Inferior parietal cortex (tissue), 1 donor: ENCODE measurements at regions not wholly inside any gene's neighbourhood (a gene's known extent, or its start where the extent isn't known, plus 50 kb on each side); places are given as distances from the start of the nearest gene placed in this dataset.

Experiments
- DNase-seq: peaks from one replicate; pipeline ENCODE4 v3.0.0-alpha.2; 2016; ENCODE audit errors: extremely low spot score

DNA sequence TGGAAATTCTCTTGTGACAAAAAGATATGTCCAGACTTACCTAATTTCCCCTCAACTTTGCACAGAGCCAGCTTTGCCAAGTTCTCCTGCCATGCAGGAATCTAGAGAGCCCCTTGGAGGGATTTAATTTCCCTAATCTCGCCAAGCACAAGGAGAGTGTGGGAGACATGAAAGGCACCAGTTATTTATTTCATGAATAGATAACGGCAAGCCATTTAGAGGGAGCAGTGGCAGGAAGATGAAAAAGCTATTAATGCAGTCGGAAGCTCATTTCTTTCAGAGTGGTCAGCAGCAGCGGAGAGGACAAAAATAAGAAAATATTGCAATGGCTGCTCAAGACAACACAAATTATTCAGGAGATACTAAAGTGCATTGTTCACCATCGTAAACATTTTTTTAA, 150.9 kb upstream of the WSCD2 start:
- no peak for DNase-seq

GRCh38 chr12:107978641-107979040, 150.4 kb upstream of the WSCD2 start:
- no peak for DNase-seq

DNA sequence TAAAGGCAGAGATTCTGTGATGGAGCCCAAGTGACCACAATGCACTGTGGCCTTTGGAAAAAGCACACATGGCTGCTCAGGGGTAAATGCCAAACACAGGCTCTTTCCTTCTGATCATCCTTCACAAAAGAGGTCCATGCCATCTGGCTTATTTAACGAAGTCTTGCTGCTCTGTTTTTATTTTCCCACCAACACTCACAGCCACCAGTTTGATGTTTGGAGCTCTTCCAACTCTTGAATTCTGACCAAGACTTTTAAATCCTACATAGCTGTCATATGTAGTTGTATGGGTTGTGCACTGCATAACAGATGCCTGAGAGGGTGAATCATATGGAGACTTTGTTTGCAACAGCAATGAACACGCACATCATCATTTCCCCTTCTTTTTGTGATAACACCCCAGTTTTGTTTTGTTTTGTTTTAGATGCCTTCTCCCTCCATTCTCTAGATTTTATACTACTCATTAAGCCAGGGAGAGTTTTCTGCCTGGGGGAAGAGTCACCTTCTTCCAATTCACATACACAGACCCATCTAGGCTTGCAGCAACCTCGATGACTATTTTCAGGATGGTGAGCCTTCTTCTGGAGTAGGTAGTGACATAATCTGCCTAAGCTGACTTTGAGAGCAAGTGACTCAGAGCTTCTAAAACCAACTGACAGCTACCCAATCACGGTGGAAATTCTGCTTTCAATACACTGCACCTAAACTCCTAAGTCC, 145.2 kb upstream of the WSCD2 start:
- peak; percentile 20 for DNase-seq

DNA sequence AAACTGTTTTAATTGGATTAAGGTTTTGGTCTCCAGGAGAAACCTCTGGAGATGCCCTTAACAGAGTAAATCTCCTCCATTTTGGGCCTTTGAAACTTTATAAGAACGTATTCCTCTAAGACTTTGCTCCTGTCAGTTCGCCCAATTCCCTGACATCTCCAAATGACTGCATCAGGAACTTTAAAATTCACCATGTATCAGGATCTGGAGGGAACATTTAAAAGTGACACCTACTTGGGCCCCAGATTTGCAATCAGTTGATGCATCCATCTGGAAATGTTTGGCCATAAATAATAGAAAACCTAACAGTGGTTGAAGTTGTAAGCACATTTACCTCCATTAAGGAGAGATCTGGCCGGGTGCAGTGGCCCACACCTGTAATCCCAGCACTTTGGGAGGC, 144.1 kb upstream of the WSCD2 start:
- no peak for DNase-seq

GRCh38 chr12:107986183-107986582, 142.9 kb upstream of the WSCD2 start:
- DNase-seq = no peak

GRCh38 chr12:107990325-107990724, 138.8 kb upstream of the WSCD2 start:
- DNase-seq = peak; percentile 29

- DNase-seq = no peak
These were observed 137.1 kb upstream of the WSCD2 start for GRCh38 chr12:107992029-107992428.

DNA sequence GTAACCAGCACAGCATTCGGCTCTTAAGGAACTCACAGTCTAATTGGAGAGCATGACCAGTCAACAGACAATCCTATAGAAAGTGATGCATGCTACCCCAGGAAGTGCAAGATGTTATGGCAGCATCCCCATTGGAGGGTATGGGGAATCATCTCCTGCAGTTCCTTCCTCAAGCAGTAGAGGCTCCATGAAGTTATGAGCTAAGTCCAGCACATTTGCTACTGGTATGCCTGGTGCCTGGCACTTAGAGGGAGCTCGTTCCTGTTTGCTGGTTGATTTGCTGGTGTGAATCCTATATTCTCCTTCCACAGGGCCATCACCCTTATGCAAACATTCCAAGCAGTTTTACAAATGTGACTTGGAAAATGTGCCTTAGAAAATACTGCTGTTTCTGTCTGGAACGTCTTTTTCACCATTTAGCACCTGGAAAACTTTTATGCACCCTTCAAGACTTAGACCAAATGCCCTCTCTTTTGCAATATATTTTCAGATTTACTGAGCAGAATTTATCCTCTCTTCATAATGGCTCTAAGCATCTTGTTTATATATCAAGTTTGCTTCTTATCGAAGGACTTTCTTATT, 136.1 kb upstream of the WSCD2 start:
- peak; percentile 11 for DNase-seq

DNA sequence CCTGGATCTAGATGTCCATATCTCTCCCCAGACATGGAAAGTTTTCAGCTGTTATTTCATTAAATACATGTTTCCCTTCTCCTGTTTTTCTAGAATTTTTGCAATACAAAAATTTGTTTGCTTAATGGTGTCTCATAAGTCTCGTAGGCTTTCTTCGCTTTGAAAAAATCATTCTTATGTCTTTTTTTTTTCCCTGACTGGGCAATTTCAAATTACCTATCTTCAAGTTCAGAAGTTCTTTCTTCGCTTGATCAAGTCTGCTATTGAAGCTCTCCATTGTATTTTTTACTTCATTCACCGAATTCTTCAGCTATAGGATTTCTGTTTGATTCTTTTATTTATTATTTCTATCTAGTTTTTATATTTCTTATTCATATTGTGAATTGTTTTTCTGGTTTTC, 130.2 kb upstream of the WSCD2 start:
- DNase-seq = no peak

DNA sequence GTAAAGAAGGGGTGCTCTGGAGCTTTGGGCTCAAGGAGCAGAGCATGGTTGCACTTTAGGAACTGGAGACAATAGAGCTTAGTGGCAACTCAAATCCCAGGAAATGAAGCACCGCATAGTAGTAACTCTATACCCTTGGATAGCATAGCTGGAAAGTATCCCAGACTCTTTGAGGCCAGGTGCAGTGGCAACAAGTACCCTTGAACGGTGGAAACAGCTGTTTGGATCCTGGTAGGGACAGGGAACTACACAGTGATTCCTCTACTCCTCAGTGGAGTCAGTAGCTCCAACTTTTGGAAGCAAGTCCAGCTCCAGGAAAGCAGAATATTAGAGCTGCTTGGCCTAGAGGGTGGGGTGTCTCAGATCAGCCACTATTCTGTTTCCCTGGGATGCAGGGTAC, 129.0 kb upstream of the WSCD2 start:
- no peak for DNase-seq

GRCh38 chr12:108004319-108004718, 124.8 kb upstream of the WSCD2 start:
- DNase-seq = no peak

DNA sequence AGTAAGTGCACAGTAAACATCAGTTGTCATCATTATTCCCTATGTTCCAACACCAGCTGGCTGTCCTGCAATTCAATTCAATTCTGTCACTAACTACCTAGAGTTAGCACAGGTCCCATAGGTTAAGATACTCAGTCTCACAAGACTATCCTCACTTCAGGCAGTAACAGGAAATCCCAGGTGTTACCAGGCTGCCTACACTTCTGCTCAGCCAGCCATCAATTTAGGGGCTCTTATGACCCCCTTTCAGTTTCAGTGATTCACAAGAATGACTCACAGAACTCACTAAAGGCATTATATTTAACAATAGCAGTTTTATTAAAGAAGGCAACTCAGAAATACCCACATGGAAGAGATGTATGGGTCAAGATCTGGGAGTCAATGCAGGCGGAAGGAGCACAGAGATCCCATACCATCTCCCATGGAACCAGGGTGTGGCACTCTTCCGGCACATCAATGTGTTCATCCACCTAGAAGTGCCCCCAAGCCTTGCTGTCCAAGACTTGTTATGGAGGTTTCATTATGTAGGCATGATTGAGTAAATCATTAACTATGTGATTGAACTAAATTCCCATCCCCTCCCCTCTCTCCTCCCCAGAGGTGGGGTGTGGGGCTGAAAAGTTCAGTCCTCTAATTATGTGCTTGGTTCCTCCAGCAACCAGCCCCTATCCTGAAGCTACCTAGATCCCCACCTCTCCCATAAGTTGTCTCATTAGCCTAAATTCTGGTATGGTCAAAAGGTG, 120.8 kb upstream of the WSCD2 start:
- no peak for DNase-seq

- DNase-seq = no peak
These were observed 119.5 kb upstream of the WSCD2 start for GRCh38 chr12:108009442-108010070.

DNA sequence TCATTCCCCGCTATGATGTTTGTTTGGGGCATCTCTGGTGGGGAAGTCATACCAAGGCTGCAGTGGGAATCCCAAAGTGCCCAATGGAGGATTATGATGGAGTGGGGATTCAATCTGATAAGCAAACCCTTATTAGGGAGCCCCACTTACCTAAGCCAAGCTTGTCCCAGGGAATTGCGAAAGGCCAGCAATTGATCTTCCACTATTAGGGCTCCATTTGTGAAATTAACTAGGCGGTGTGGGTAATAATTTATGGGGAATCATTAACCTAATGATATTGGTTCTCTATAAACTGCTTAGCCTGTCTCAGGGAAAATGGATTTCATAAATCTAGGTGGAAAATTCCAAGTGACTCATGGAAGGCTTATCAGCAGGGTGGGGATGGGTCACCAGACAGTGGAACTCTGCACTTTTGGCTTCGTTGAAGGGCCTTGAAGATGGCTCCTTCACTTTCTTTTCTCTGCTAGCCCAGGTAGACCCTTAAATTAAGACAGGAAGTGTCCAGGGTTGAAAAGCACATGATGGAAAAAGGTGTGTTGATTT, 113.0 kb upstream of the WSCD2 start:
- DNase-seq = no peak

GRCh38 chr12:108017472-108018057, 111.5 kb upstream of the WSCD2 start:
- DNase-seq = no peak

DNA sequence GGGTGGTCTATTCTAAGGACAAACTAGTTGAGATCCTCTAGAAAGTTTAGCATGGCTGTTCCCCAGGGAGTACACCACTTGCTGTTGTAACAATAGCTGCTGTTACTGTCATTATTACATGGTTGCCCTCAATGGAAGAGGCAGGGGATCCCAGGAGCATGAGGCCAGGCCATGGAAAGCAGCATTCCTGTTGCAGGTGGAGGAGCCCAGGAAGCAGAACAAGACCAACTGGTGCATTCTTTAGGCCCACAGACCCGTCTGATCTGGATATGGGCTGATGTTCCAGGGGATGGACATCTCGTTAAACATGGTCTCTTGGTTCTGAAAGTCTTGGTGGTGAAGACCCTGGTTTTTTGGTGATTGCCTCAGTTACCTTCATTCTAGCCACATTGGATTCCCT, 109.2 kb upstream of the WSCD2 start:
- DNase-seq = no peak

DNA sequence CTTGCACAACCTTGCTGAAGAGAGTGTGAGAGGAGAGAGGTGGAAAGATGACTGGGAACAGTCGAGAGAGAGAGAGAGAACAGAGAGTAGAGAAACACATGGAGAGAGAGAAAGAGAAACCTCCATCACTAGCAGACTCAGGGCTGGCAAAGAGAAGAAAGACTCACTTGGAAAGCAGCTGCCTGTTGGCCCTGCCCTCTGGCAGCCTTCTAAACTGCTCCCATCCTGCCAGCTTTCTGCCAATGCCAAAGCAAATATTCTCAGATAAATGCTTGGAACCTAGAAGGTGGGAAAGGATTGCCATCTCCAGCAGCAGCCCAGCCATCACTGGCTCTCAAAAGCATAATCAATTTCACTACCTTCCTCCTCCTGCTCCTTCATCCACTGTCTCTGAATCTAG, 107.9 kb upstream of the WSCD2 start:
- DNase-seq = no peak

DNA sequence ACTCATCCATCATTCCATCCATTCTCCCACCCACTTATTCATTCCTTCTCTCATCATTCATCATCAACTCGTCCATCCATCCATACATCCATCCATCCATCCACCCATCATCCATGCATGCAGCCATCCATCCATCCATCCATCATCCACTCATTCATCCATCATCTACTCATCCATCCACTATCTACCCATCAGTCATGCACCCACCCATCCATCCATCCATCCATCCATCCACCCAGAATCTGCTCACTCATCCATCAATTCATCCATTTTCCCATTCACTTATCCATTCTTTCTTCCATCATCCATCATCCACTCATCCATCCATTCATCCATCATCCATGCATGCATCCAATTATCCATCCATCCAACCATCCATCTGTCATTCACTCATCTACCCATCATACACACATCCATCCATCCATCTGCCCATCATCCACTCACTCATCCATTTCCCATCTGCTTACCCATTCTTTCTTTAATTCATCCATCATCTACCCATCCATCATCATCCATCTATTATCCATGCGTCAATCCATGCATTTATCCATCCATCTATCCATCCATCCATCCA, 107.1 kb upstream of the WSCD2 start:
- no peak for DNase-seq

- DNase-seq = no peak
These were observed 99.8 kb upstream of the WSCD2 start for GRCh38 chr12:108029051-108029835.

DNA sequence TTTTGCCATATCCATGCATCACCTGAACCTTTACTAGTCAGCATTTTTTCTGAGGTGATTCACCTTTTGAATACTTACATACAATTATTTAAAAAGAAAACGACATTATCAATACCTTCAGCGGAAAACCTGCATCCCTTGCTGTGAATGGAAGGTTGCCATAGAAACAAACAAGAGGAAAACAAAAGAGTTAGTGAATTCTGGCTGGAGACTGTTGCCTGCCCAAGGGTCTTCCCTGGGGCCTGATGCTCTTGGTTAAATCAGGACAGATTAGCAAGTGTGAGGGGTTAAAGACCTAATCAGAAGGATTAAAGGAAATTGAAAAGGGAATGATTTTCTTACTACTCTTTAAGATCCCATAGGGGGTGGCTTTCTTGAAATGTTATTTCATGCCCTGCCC, 96.0 kb upstream of the WSCD2 start:
- DNase-seq = no peak

DNA sequence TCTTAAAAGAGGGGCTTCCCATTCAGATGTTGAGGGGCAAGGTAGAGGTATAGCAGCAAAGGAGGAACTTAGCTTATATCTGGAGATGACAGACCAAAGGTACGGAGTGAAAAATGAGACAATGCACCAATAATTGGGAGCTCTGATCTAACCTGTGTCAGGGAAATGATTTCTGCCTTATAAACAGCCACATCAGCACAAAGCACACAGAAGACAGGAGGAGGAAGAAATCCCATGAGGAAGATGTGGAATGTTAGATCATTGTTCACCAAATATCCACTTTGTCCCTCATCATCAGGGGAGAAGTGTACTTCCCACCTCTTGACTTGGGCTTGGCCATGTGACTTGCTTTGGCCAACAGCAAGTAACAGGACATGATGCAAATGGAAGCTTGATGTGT, 93.7 kb upstream of the WSCD2 start:
- no peak for DNase-seq
